Neural cell (in vitro differentiated cells): ENCODE measurements at regions not wholly inside any gene's neighbourhood (a gene's known extent, or its start where the extent isn't known, plus 50 kb on each side); places are given as distances from the start of the nearest gene placed in this dataset.
"Not testable (repeated sequence)": the region's sequence is repeated elsewhere in the genome, so short reads cannot be mapped to it uniquely, and the experiment has no call there.

Experiments
- H2AFZ ChIP-seq: fragments of 200-600, 300-800 bp; sonication (generic), shearing (Covaris generic); 2 replicates; pipeline ENCODE4 v1.6.0; 2014; ENCODE audit warnings: low read depth, mild to moderate bottlenecking, antibody characterized with exemption, low read length, moderate library complexity
- H3F3A ChIP-seq: fragments of 200-600 bp; shearing (Covaris generic); 2 replicates; pipeline ENCODE4 v1.6.1; 2016; ENCODE audit warnings: mild to moderate bottlenecking, moderate library complexity, mixed read lengths, antibody characterized with exemption, low read length; ENCODE audit not compliant: insufficient read depth, poor library complexity, severe bottlenecking
- H3K27ac ChIP-seq: fragments of 200-600, 300-800 bp; sonication (generic), shearing (Covaris generic); 2 replicates; pipeline ENCODE4 v1.5.1; 2014; ENCODE audit warnings: mild to moderate bottlenecking, low read length, moderate library complexity
- H3K27me3 ChIP-seq: fragments of 300-800, 200-600 bp; sonication (generic), shearing (Covaris generic); 2 replicates; pipeline ENCODE4 v1.6.0; 2014; ENCODE audit warnings: mild to moderate bottlenecking, low read depth, low read length, moderate library complexity; ENCODE audit not compliant: insufficient read depth
- H3K36me3 ChIP-seq: fragments of 300-800, 200-600 bp; sonication (generic), shearing (Covaris generic); 2 replicates; pipeline ENCODE4 v1.5.1; 2014; ENCODE audit warnings: mild to moderate bottlenecking, antibody characterized with exemption, low read length, moderate library complexity; ENCODE audit not compliant: insufficient read depth
- H3K4me2 ChIP-seq: fragments of 300-800, 200-600 bp; sonication (generic), shearing (Covaris generic); 2 replicates; pipeline ENCODE4 v1.6.0; 2014; ENCODE audit warnings: mild to moderate bottlenecking, low read length
- H3K4me3 ChIP-seq: fragments of 300-800, 200-600 bp; sonication (generic), shearing (Covaris generic); 2 replicates; pipeline ENCODE4 v1.5.1; 2014; ENCODE audit warnings: mild to moderate bottlenecking, low read length, moderate library complexity
- H3K79me2 ChIP-seq: fragments of 200-600 bp; shearing (Covaris generic); replicated peaks from 2 replicates; pipeline ENCODE4 v1.6.0; 2014; ENCODE audit warnings: mild to moderate bottlenecking, low read length, moderate library complexity; ENCODE audit not compliant: insufficient read depth
- H3K9ac ChIP-seq: fragments of 300-800, 200-600 bp; sonication (generic), shearing (Covaris generic); 2 replicates; pipeline ENCODE4 v1.6.1; 2016; ENCODE audit warnings: mild to moderate bottlenecking, low read length, mixed read lengths
- H3K9me2 ChIP-seq: fragments of 200-600 bp; shearing (Covaris generic); 2 replicates; pipeline ENCODE4 v1.6.1; 2016; ENCODE audit warnings: mild to moderate bottlenecking, low read length, mixed read lengths; ENCODE audit not compliant: insufficient read depth
- H3K9me3 ChIP-seq: fragments of 200-600, 300-800 bp; sonication (generic), shearing (Covaris generic); 2 replicates; pipeline ENCODE4 v1.6.1; 2016; ENCODE audit warnings: mild to moderate bottlenecking, mixed run types, low read length, moderate library complexity, mixed read lengths
- H4K20me1 ChIP-seq: fragments of 200-600 bp; shearing (Covaris generic); 2 replicates; pipeline ENCODE4 v1.6.1; 2016; ENCODE audit warnings: mild to moderate bottlenecking, mixed run types; ENCODE audit not compliant: insufficient read depth
- CTCF ChIP-seq: fragments of 450-650 bp; IDR thresholded peaks from 2 replicates; pipeline ENCODE4 v1.5.1; 2014; ENCODE audit warnings: antibody characterized with exemption, mild to moderate bottlenecking, moderate library complexity; ENCODE audit not compliant: poor library complexity, severe bottlenecking
- EP300 ChIP-seq: fragments of 450-650 bp; conservative IDR thresholded peaks from 2 replicates; pipeline ENCODE4 v1.6.1; 2014; ENCODE audit warnings: antibody characterized with exemption, mild to moderate bottlenecking, moderate library complexity; ENCODE audit not compliant: poor library complexity, severe bottlenecking
- EZH2 ChIP-seq: fragments of 200-600, 300-800 bp; shearing (Covaris generic), sonication (generic); IDR thresholded peaks from 2 replicates; pipeline ENCODE4 v1.6.1; 2014; ENCODE audit warnings: antibody characterized with exemption, low read length, borderline replicate concordance, mild to moderate bottlenecking; ENCODE audit not compliant: insufficient read depth, poor library complexity, severe bottlenecking
- MXI1 ChIP-seq: fragments of 450-650 bp; conservative IDR thresholded peaks from 2 replicates; pipeline ENCODE4 v1.6.1; 2014; ENCODE audit warnings: antibody characterized with exemption, mild to moderate bottlenecking; ENCODE audit not compliant: poor library complexity, severe bottlenecking
- POLR2AphosphoS5 ChIP-seq: IDR thresholded peaks from 2 replicates; pipeline ENCODE4 v1.6.1; 2012
- RAD21 ChIP-seq: fragments of 450-650 bp; conservative IDR thresholded peaks from 2 replicates; pipeline ENCODE4 v1.6.1; 2014; ENCODE audit warnings: antibody characterized with exemption, mild to moderate bottlenecking, moderate library complexity
- SMC3 ChIP-seq: fragments of 450-650 bp; conservative IDR thresholded peaks from 2 replicates; pipeline ENCODE4 v1.6.1; 2014; ENCODE audit warnings: antibody characterized with exemption, mild to moderate bottlenecking, moderate library complexity; ENCODE audit not compliant: poor library complexity
- TAF1 ChIP-seq: IDR thresholded peaks from 2 replicates; pipeline ENCODE4 v1.6.1; 2012; ENCODE audit warnings: low read depth
- TF ChIP-seq, protein P1 (sequence below): IDR thresholded peaks from 2 replicates; pipeline ENCODE4 v1.6.1; 2012; ENCODE audit warnings: borderline replicate concordance

GRCh38 chr6:5838656-5839396 is 167.9 kb downstream of the NRN1 start:
- no peaks in the 10 kb centered on the region for H3K9me2 ChIP-seq
- no peaks in the 10 kb centered on the region for H4K20me1 ChIP-seq
- H3K27ac ChIP-seq: no peak overlapping the region
- H3K9me3 ChIP-seq: no peaks in the 10 kb centered on the region
- no peak for TF ChIP-seq CTCF
- no peak for TF ChIP-seq RAD21
- TF ChIP-seq MXI1: no peak
- TF ChIP-seq, protein P1, sequence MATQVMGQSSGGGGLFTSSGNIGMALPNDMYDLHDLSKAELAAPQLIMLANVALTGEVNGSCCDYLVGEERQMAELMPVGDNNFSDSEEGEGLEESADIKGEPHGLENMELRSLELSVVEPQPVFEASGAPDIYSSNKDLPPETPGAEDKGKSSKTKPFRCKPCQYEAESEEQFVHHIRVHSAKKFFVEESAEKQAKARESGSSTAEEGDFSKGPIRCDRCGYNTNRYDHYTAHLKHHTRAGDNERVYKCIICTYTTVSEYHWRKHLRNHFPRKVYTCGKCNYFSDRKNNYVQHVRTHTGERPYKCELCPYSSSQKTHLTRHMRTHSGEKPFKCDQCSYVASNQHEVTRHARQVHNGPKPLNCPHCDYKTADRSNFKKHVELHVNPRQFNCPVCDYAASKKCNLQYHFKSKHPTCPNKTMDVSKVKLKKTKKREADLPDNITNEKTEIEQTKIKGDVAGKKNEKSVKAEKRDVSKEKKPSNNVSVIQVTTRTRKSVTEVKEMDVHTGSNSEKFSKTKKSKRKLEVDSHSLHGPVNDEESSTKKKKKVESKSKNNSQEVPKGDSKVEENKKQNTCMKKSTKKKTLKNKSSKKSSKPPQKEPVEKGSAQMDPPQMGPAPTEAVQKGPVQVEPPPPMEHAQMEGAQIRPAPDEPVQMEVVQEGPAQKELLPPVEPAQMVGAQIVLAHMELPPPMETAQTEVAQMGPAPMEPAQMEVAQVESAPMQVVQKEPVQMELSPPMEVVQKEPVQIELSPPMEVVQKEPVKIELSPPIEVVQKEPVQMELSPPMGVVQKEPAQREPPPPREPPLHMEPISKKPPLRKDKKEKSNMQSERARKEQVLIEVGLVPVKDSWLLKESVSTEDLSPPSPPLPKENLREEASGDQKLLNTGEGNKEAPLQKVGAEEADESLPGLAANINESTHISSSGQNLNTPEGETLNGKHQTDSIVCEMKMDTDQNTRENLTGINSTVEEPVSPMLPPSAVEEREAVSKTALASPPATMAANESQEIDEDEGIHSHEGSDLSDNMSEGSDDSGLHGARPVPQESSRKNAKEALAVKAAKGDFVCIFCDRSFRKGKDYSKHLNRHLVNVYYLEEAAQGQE: no peak
- TF ChIP-seq EZH2: no peak
- TF ChIP-seq POLR2AphosphoS5: no peak
- no peak for TF ChIP-seq TAF1
- TF ChIP-seq SMC3: no peak
- no peak for TF ChIP-seq EP300
- H3K27me3 ChIP-seq: no peaks in the 10 kb centered on the region
- H3K36me3 ChIP-seq: no peaks in the 10 kb centered on the region
- no peaks in the 10 kb centered on the region for H3F3A ChIP-seq
- H2AFZ ChIP-seq: no peak overlapping the region
- no peak overlapping the region for H3K4me3 ChIP-seq
- H3K9ac ChIP-seq: no peak overlapping the region
- H3K79me2 ChIP-seq: no peaks in the 10 kb centered on the region
- no peak overlapping the region for H3K4me2 ChIP-seq

- H3K27me3 ChIP-seq: no peaks in the 10 kb centered on the region
- H3K4me3 ChIP-seq: no peak overlapping the region
- no peaks in the 10 kb centered on the region for H3K79me2 ChIP-seq
- no peaks in the 10 kb centered on the region for H3K36me3 ChIP-seq
- H3K9me2 ChIP-seq: no peaks in the 10 kb centered on the region
- no peaks in the 10 kb centered on the region for H3K9me3 ChIP-seq
- no peak overlapping the region for H3K9ac ChIP-seq
- H3K4me2 ChIP-seq: no peak overlapping the region
- no peaks in the 10 kb centered on the region for H4K20me1 ChIP-seq
- no peak overlapping the region for H2AFZ ChIP-seq
- no peak for TF ChIP-seq CTCF
- no peak for TF ChIP-seq EP300
- no peak for TF ChIP-seq MXI1
- TF ChIP-seq, protein P1: no peak
- TF ChIP-seq TAF1: no peak
- TF ChIP-seq EZH2: no peak
- no peak for TF ChIP-seq RAD21
- TF ChIP-seq SMC3: no peak
- H3F3A ChIP-seq: no peaks in the 10 kb centered on the region
- H3K27ac ChIP-seq: no peak overlapping the region
Observed at GRCh38 chr6:5837323-5837722, 169.4 kb downstream of the NRN1 start.

GRCh38 chr6:5836597-5836996 is 170.1 kb downstream of the NRN1 start:
- H3K27ac ChIP-seq, H3K9ac ChIP-seq, H3F3A ChIP-seq, H3K79me2 ChIP-seq, H3K4me2 ChIP-seq, H4K20me1 ChIP-seq, H3K9me2 ChIP-seq, H3K9me3 ChIP-seq, H3K27me3 ChIP-seq, H3K4me3 ChIP-seq, H3K36me3 ChIP-seq, H2AFZ ChIP-seq: not testable (repeated sequence)
